Endothelial cell of umbilical vein (primary cell): ENCODE measurements at regions not wholly inside any gene's neighbourhood (a gene's known extent, or its start where the extent isn't known, plus 50 kb on each side); places are given as distances from the start of the nearest gene placed in this dataset.

Source experiments
- BruUV-seq: library from RNA; stranded (reverse); fragments of 400-500 nt; replicated peaks from 2 replicates; lab custom pipeline; 2021; lab: Mats Ljungman, UMichigan
- CTCF ChIA-PET: fragments of 300-600, 350-600 bp; sonication (Branson Sonifier 250); formaldehyde crosslinking; loops from one replicate; lab custom pipeline; 2021; ENCODE audit warnings: antibody characterized with exemption, inconsistent platforms; lab: Charles Lee
- POLR2A ChIA-PET: fragments of 300-600, 350-600 bp; sonication (Branson Sonifier 250); formaldehyde crosslinking; loops from one replicate; lab custom pipeline; 2021; ENCODE audit warnings: antibody characterized with exemption, inconsistent platforms; lab: Charles Lee
- DNase-seq: peaks from one replicate; pipeline ENCODE4 v3.0.0-alpha.2; 2011; ENCODE audit warnings: low read depth, low spot score
- FAIRE-seq: peaks from 2 replicates; lab custom pipeline; 2011; peaks lifted over from hg19 to GRCh38; lab: Jason Lieb, UNC
- H2AFZ ChIP-seq: 2 replicates; pipeline ENCODE4 v1.6.0; 2012; ENCODE audit warnings: low read depth, low read length, control low read depth, inconsistent platforms
- H3K27ac ChIP-seq: 2 replicates; pipeline ENCODE4 v1.5.1; 2011; ENCODE audit warnings: low read depth, mild to moderate bottlenecking, control low read depth, low read length, moderate library complexity; ENCODE audit not compliant: insufficient read depth
- H3K27me3 ChIP-seq, 2 experiments: 2 replicates each; pipeline versions ENCODE4 v1.6.0 to v1.6.1; 2011; ENCODE audit warnings: low read length in 2 of 2, mixed read lengths in 1 of 2; ENCODE audit not compliant: control insufficient read depth in 2 of 2, insufficient read depth in 2 of 2
- H3K36me3 ChIP-seq, 2 experiments: 2 replicates in 1 of 2; 3 replicates in 1 of 2; pipeline ENCODE4 v1.5.1; 2011; ENCODE audit warnings: low read length in 2 of 2, mild to moderate bottlenecking in 1 of 2, moderate library complexity in 1 of 2; ENCODE audit not compliant: control insufficient read depth in 2 of 2, insufficient read depth in 2 of 2; ENCODE audit errors: extremely low read depth in 1 of 2
- H3K4me1 ChIP-seq: 3 replicates; pipeline ENCODE4 v1.5.1; 2011; ENCODE audit warnings: mild to moderate bottlenecking, low read length; ENCODE audit not compliant: control insufficient read depth, insufficient read depth; ENCODE audit errors: extremely low read depth
- H3K4me2 ChIP-seq: 2 replicates; pipeline ENCODE4 v1.6.1; 2011; ENCODE audit warnings: low read length, control low read depth, mixed read lengths; ENCODE audit not compliant: insufficient read depth
- H3K4me3 ChIP-seq, 3 experiments: fragments of 200-600 bp in 1 of 3; sonication (generic), shearing (Covaris generic) in 1 of 3; replicated peaks in 1 of 3; 2 replicates each; pipeline ENCODE4 v1.5.1; 2011 to 2016; ENCODE audit warnings: control low read depth in 3 of 3, low read length in 3 of 3, mild to moderate bottlenecking in 2 of 3, inconsistent platforms in 1 of 3, low read depth in 1 of 3, moderate library complexity in 1 of 3; ENCODE audit not compliant: insufficient read depth in 1 of 3
- H3K79me2 ChIP-seq: 2 replicates; pipeline ENCODE4 v1.6.0; 2012; ENCODE audit warnings: low read length, inconsistent platforms; ENCODE audit not compliant: control insufficient read depth, insufficient read depth
- H3K9ac ChIP-seq: replicated peaks from 2 replicates; pipeline ENCODE3; 2011; ENCODE audit warnings: low read length, control low read depth; ENCODE audit not compliant: insufficient read depth; ENCODE audit errors: extremely low read depth
- H3K9me1 ChIP-seq: replicated peaks from 3 replicates; pipeline ENCODE4 v1.6.0; 2011; ENCODE audit warnings: mild to moderate bottlenecking, low read length; ENCODE audit not compliant: control insufficient read depth, insufficient read depth; ENCODE audit errors: extremely low read depth
- H3K9me3 ChIP-seq: replicated peaks from 2 replicates; pipeline ENCODE4 v1.5.1; 2012; ENCODE audit warnings: low read length, inconsistent platforms; ENCODE audit not compliant: control insufficient read depth, insufficient read depth
- H4K20me1 ChIP-seq: replicated peaks from 2 replicates; pipeline ENCODE3; 2011; ENCODE audit warnings: mild to moderate bottlenecking, low read length; ENCODE audit not compliant: control insufficient read depth, insufficient read depth; ENCODE audit errors: extremely low read depth
- EZH2 ChIP-seq: IDR thresholded peaks from 2 replicates; pipeline ENCODE4 v1.6.1; 2012; ENCODE audit warnings: borderline replicate concordance, low read depth, mild to moderate bottlenecking, moderate library complexity, low read length, inconsistent platforms; ENCODE audit not compliant: severe bottlenecking
- FOS ChIP-seq: IDR thresholded peaks from 2 replicates; pipeline ENCODE4 v1.6.1; 2011; ENCODE audit warnings: mild to moderate bottlenecking, low read length, moderate library complexity, borderline replicate concordance; ENCODE audit not compliant: insufficient read depth
- GATA2 ChIP-seq: IDR thresholded peaks from 2 replicates; pipeline ENCODE4 v1.7.0; 2011; ENCODE audit warnings: low read depth, mild to moderate bottlenecking, moderate library complexity, mixed read lengths, low read length; ENCODE audit not compliant: insufficient read length, insufficient read depth
- JUN ChIP-seq: IDR thresholded peaks from 2 replicates; pipeline ENCODE4 v1.6.1; 2011; ENCODE audit warnings: borderline replicate concordance, low read depth; ENCODE audit not compliant: insufficient read length, insufficient read depth
- MYC ChIP-seq: IDR thresholded peaks from one replicate; pipeline ENCODE4 v1.6.1; 2011; ENCODE audit warnings: mild to moderate bottlenecking, low read depth, low read length
- POLR2A ChIP-seq: IDR thresholded peaks from 2 replicates; pipeline ENCODE4 v1.6.1; 2012; ENCODE audit warnings: low read depth, mild to moderate bottlenecking, control low read depth, low read length
- POLR2AphosphoS5 ChIP-seq: IDR thresholded peaks from 2 replicates; pipeline ENCODE4 v1.6.1; 2012; ENCODE audit warnings: low read depth, mild to moderate bottlenecking, control low read depth, low read length, moderate library complexity; ENCODE audit not compliant: insufficient read depth
- dilution Hi-C: fragments of 300-500 bp; cut with MboI; formaldehyde crosslinking; loops from one replicate; pipeline ENCODE4 v1.15.0; 2019; ENCODE audit warnings: low sequenced_read_pairs; ENCODE audit not compliant: extremely low pct_ligation_motif_present
- intact Hi-C: fragments of 100-400 bp; cut with micrococcal nuclease; formaldehyde crosslinking; loops from one replicate; pipeline ENCODE4 v1.10.0; 2022
- TF ChIP-seq, protein P1 (sequence below): IDR thresholded peaks from 2 replicates; pipeline ENCODE4 v1.6.1; 2011; ENCODE audit not compliant: insufficient read depth, insufficient read length
- TF ChIP-seq, protein P2 (sequence below), 2 donors: IDR thresholded peaks; 1 replicate in 1 of 2; 2 replicates in 1 of 2; pipeline ENCODE4 v1.5.1; 2011; ENCODE audit warnings: low read length in 2 of 2, mild to moderate bottlenecking in 2 of 2, moderate library complexity in 2 of 2, control low read depth in 1 of 2, inconsistent platforms in 1 of 2, low read depth in 1 of 2; ENCODE audit not compliant: insufficient read depth in 1 of 2; ENCODE audit errors: extremely low read depth in 1 of 2

- CTCF ChIA-PET: interaction anchor here (1.5 to 2.2 kb wide), 3 partner anchors 10 to 147 kb away, joined by 3 to 14 read pairs (median 8); no protein-coding TSS in a partner anchor
- Histone ChIP-seq H3K9me1 (no peaks in the 10 kb centered on the region), H3K4me2 (no peak overlapping the region), H3K27me3 (no peaks in the 10 kb centered on the region), H3K79me2 (no peaks in the 10 kb centered on the region), H3K4me3 (no peak overlapping the region), H3K27ac (no peak overlapping the region), H3K9ac (no peak overlapping the region), H3K9me3 (no peaks in the 10 kb centered on the region), H4K20me1 (no peaks in the 10 kb centered on the region), H3K36me3 (no peaks in the 10 kb centered on the region), H3K4me1 (no peaks in the 10 kb centered on the region), H2AFZ (no peak overlapping the region)
- POLR2A ChIA-PET: no interaction called here
- no peak for FAIRE-seq
- TF ChIP-seq EZH2 (no peak), JUN (no peak), GATA2 (no peak), POLR2AphosphoS5 (no peak), POLR2A (no peak), FOS (no peak), MYC (no peak)
- TF ChIP-seq, protein P1, sequence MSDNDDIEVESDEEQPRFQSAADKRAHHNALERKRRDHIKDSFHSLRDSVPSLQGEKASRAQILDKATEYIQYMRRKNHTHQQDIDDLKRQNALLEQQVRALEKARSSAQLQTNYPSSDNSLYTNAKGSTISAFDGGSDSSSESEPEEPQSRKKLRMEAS: no peak
- TF ChIP-seq, protein P2, sequence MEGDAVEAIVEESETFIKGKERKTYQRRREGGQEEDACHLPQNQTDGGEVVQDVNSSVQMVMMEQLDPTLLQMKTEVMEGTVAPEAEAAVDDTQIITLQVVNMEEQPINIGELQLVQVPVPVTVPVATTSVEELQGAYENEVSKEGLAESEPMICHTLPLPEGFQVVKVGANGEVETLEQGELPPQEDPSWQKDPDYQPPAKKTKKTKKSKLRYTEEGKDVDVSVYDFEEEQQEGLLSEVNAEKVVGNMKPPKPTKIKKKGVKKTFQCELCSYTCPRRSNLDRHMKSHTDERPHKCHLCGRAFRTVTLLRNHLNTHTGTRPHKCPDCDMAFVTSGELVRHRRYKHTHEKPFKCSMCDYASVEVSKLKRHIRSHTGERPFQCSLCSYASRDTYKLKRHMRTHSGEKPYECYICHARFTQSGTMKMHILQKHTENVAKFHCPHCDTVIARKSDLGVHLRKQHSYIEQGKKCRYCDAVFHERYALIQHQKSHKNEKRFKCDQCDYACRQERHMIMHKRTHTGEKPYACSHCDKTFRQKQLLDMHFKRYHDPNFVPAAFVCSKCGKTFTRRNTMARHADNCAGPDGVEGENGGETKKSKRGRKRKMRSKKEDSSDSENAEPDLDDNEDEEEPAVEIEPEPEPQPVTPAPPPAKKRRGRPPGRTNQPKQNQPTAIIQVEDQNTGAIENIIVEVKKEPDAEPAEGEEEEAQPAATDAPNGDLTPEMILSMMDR (IDR thresholded peaks at IDR 0.05; ENCODE audit: extremely low read depth in 1 of 2, insufficient read depth in 1 of 2, low read depth in 1 of 2, low read length in 2 of 2): no peak
- intact Hi-C loops: no loop called here
- BruUV-seq: no TSS peak
- DNase-seq: no peak
- dilution Hi-C loops: no loop called here
Observed at GRCh38 chr7:32357535-32358277, 132.5 kb downstream of the LSM5 start.
